HG03378 (cell line): ENCODE measurements at regions not wholly inside any gene's neighbourhood (a gene's known extent, or its start where the extent isn't known, plus 50 kb on each side); places are given as distances from the start of the nearest gene placed in this dataset.
A peak's percentile ranks its signal among the peaks of the same experiment; 100 is the strongest.

ENCODE experiments used
- ATAC-seq: cut with Tn5 transposase; IDR thresholded peaks from one replicate; pipeline ENCODE4 v1.9.1; 2021; ENCODE audit warnings: mild to moderate bottlenecking, moderate library complexity; ENCODE audit not compliant: unreplicated experiment

- ATAC-seq, result no peak
Observed at GRCh38 chr15:94177112-94177511, 54.2 kb upstream of the MCTP2 start.

GRCh38 chr15:94175420-94175819, 55.9 kb upstream of the MCTP2 start:
- ATAC-seq, result no peak

GRCh38 chr15:94174399-94174802, 57.0 kb upstream of the MCTP2 start:
- ATAC-seq, result peak; percentile 98

GRCh38 chr15:94168250-94168649, 63.1 kb upstream of the MCTP2 start:
- ATAC-seq, result no peak

- ATAC-seq, result no peak
Observed at GRCh38 chr15:94164971-94165370, 66.4 kb upstream of the MCTP2 start.

- ATAC-seq, result peak; percentile 56
Observed at GRCh38 chr15:94164202-94164807, 67.1 kb upstream of the MCTP2 start.

- no peak for ATAC-seq
Observed at GRCh38 chr15:94162939-94163338, 68.4 kb upstream of the MCTP2 start.

- no peak for ATAC-seq
Observed at GRCh38 chr15:94154255-94154654, 77.1 kb upstream of the MCTP2 start.

GRCh38 chr15:94145046-94145445, 86.3 kb upstream of the MCTP2 start:
- no peak for ATAC-seq

- no peak for ATAC-seq
Observed at GRCh38 chr15:94141802-94142201, 89.6 kb upstream of the MCTP2 start.

GRCh38 chr15:94135486-94136147, 95.7 kb upstream of the MCTP2 start:
- ATAC-seq, result no peak

- ATAC-seq, result no peak
Observed at GRCh38 chr15:94131875-94132274, 99.5 kb upstream of the MCTP2 start.

GRCh38 chr15:94130504-94130903, 100.9 kb upstream of the MCTP2 start:
- ATAC-seq, result no peak

- no peak for ATAC-seq
Observed at GRCh38 chr15:94127006-94127405, 104.4 kb upstream of the MCTP2 start.

GRCh38 chr15:94125698-94126097, 105.7 kb upstream of the MCTP2 start:
- ATAC-seq, result no peak

GRCh38 chr15:94125156-94125555, 106.2 kb upstream of the MCTP2 start:
- no peak for ATAC-seq

GRCh38 chr15:94122516-94122915, 108.8 kb upstream of the MCTP2 start:
- ATAC-seq, result no peak

- peak; percentile 100 for ATAC-seq
Observed at GRCh38 chr15:94119923-94120775, 111.2 kb upstream of the MCTP2 start.

- no peak for ATAC-seq
Observed at GRCh38 chr15:94119298-94119811, 112.0 kb upstream of the MCTP2 start.

- ATAC-seq, result no peak
Observed at GRCh38 chr15:94110476-94111130, 120.8 kb upstream of the MCTP2 start.

- ATAC-seq, result no peak
Observed at GRCh38 chr15:94107652-94108051, 123.7 kb upstream of the MCTP2 start.
